Activated CD4-positive, CD25-positive, alpha-beta regulatory T cell treated with anti-CD3 and anti-CD28 coated beads, Interleukin-2, amount 50 U/mL, for 16 hours (primary cell): ENCODE measurements at regions not wholly inside any gene's neighbourhood (a gene's known extent, or its start where the extent isn't known, plus 50 kb on each side); places are given as distances from the start of the nearest gene placed in this dataset.
"Not testable (repeated sequence)": the region's sequence is repeated elsewhere in the genome, so short reads cannot be mapped to it uniquely, and the experiment has no call there.

Experiments
- DNase-seq: peaks from one replicate; pipeline ENCODE4 v3.0.0-alpha.2; 2020; ENCODE audit warnings: low read depth, low spot score

DNA sequence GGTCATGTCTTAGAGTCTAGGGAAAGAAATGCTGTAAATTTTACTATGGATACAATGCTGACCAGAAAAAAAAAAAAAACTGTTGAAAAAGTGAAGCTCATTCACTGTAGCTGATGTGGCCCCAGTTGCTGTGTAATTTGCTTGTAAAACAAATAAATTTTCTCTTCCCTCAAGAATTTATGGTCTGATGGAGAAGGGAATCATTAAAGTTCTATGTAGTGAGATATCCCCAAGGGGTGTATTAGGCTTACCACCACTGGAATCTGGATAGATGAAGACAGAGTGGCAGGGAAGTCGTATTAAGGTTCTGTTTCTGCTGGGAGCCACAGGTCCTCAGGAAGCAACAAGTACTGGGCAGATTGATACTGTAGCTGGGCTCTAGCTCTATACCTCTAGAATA is 860.0 kb downstream of the LTN1 start:
- DNase-seq, result no peak

DNA sequence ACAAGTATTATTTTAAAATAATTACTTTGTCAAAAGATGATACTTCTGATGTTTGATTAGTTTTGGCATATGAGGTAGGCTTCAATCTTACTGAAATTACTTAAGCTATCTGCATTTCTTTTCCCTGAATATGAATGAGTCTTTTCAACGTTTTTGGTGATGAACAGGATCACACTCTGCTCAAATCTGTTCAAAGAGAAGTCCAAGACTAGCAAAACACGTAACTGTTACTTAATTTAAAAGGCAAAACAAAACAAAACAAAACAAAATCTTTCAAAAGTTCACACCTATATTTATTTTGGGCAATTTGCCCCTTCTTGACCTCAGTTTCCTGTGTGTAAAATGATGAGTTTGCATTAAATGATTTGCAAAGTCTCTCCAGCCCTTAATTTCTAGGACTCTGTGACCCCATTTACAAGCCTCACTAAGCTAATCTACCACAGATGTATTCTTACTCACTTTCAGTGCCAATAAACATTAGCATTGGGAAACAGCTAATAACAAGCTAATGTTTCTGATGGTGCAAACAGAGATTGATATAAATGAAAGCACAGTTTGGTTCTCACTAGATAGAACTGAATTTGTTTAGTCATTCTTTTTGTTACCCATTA is 865.4 kb downstream of the LTN1 start:
- no peak for DNase-seq

DNA sequence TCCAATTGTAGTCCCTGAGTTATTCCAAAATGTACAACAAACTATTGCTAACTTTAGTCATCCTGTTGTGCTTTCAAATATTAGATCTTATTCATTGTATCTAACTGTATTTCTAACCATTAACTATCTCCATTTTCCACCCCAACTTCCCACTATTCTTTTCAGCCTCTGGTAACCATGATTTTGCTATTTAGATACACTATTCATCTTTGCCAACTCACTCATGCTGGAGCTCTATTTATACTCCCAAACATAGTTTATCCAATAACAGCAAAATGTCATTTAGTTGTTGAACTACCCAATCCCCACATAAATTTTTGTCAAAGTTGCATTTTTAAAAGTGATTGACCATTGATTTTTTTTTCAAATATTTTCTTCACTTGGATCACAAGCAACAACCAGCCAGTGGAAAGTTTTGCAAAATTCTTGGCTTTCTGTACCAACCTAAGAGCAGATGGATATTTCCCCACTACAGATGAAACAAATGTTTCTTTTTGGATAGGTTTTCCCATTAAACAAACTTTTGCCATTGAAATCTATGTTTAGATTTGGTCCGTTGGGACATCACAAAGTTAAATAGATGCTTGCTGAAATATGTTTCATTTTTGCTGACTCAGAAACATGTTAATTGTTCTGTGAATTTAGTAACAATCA is 866.0 kb downstream of the LTN1 start:
- DNase-seq, result no peak

DNA sequence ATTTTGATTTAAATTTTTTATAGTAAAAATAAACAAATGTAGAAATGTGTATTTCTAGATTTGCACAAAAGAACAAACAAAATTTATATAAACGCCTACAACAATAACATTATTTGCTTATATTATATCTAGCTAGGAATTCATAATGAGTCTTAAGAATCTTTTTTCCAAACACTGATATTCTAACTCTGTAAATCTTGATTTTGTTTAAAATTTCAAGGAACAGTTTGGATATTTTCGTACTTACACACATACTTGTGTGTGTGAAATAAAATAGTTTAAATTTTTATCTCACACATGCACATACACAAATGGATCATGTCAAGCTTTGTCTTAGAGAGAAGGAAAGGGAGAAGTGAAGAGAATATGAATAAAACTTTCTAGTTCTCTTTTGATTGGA is 868.1 kb downstream of the LTN1 start:
- no peak for DNase-seq

DNA sequence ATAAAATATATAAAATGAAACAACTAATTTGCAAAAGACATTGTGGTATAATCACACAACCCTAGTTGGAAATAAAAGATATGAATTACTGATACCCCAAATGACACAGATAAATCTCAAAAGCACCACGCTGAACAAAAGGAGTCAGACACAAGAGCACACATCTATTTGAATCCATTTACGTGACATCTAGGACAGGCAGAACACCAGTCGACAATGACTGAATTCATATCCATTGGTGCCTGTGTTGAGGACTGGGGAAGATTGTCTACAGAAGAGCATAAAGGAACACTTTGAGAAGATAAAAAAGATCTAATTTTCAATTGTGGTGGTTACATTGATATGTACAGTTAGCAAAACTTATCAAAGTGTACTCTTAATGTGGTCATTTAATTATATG is 874.1 kb downstream of the LTN1 start:
- no peak for DNase-seq

DNA sequence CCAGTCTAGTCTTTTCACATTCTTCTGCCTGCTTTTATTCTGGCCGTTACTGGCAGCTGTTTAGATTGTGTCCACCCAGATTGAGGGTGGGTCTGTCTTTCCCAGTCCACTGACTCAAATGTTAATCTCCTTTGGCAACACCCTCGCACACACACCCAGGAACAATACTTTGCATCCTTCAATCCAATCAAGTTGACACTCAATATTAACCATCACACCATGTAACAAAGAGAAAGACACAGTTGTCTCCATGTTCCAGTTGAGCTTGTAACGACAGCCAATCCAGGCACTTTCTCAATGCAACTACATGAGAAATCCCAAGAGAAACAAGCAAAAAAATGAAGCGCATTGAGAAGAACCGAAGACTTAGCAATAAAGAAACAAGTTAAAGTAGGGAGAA is 877.7 kb downstream of the LTN1 start:
- DNase-seq, result not testable (repeated sequence)

DNA sequence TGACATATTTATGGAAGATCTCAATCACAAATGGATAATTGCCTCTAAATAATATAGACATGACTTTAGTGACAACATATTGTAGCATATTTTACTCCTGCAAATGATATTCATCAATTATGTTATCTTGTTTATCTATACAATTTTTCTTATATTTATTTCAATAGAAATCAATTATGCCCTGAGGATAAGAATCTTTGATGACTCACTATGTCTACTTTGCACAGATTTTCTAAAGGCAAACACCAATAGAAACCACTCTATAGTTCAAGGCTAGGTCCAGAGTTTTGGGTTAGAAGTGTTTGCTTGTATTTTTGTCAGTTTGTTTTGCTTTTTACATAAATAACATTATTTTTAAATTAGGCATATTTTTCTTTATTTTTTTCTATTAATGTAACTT is 879.0 kb downstream of the LTN1 start:
- no peak for DNase-seq

DNA sequence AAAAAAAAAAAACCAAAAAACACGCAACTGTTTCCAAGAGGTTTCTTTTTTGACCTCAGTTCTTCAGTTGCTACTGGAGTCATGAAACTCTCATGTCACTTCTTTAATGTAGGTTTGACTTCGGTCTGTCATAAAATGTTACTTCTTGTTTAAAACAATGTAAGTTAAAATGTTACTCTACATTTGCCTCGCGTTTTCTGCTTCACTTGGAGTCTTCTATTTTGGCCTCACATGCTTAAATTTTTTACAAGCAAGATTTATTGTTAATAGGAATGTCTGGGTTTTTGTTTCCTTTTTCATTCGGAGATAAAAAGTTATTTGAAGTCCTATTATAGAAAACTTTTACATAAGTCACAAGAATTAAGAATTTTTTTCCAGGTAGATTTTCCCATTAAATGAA is 880.2 kb downstream of the LTN1 start:
- no peak for DNase-seq

DNA sequence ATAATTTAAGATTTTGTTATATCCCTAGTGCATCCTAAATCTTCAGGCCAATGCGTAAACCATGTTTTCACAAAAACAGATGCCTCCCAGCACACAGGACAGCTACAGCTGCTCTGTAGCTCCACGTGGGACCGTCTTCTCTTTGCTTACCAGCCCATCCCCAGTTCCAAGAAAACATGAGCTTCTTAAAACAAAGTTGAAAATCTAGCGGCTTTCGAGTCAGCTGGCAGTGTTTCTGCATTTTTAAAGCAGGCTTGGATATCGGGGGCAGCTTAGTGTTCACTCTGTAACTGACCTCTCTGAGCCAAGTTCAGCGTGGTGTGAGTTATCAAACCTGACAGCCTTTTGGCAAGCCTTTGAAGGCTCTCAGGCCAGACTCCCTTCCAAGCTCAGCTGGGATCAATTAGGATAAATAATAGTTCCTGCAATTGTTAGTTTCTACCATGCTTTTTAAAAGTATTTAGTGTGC is 881.5 kb downstream of the LTN1 start:
- no peak for DNase-seq

DNA sequence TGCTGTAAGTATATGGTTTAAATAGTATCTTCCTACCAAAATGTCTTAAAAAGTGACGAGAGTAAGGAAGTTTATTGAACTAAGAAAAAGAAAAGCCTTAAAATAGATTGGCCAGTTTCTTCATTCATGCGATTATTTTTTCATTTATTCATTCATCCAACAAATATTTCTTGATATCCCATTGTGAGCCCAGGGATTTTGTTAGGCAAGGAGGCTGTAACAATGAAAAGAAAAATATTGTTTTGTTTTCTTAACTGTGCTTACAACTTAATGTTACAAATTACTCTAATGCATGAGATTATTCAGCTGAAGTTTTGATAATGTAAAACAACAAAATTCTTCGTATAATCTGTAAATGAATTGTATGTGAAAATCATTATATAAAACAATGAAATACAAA is 882.0 kb downstream of the LTN1 start:
- DNase-seq, result no peak

DNA sequence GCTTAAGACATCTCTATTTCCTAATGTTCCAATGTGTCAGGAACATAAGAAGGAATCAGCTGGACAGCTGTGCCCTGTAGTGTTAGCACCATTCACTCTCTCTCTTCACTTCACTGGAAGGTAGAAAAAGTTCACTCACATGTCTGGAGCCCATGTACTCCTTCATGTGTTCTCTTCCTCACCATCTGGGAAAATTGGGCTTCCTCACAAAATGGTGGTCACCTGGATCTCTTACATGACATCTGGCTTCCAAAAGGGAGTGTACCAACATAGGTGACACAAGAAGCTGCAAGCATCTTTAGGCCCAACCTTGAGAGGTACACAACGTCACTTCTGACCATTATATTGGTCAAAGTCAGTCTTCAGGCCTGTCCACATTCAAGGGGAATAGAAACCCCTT is 882.6 kb downstream of the LTN1 start:
- no peak for DNase-seq

DNA sequence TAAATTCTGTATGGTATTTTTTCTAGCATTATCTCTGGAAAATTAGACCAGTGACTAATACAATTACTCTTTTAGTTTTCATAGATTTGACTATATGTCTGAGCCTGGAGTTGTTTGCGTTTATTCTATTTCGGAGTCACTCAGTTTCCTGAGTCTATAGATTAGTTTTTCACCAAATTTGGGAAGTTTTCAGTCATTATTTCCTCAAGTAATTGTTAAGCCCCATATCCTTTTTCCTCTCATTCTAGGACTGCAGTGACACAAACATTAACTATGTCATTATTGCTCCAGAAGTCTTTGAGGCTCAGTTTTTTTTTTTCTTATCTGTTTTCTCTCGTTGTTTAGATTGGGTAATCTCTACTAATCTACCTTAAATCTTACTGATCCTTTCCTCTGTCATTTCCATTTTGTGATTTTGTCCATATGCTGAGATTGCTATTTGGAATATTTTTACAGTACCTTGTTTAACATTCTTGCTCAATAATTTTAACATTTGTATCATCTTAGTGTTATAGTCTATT is 886.2 kb downstream of the LTN1 start:
- DNase-seq, result no peak

DNA sequence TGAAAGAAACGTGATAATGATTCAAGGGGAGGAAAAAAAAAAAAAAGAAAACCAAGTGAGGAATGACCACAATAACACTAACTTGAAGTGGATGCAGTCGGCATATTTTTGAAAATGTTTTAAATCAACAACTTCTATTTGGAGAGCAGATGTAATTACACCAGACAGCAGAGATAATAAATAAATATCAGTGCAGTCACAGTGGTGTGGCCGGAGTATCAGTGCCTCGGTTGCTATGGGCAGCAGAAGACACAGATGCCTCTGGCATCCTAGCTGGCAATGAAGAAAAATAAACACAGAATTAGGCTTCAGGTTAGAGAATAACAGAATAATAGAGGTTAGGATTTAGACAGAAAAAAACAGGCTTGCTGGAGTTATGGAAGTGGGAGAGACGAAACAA is 888.3 kb downstream of the LTN1 start:
- no peak for DNase-seq

DNA sequence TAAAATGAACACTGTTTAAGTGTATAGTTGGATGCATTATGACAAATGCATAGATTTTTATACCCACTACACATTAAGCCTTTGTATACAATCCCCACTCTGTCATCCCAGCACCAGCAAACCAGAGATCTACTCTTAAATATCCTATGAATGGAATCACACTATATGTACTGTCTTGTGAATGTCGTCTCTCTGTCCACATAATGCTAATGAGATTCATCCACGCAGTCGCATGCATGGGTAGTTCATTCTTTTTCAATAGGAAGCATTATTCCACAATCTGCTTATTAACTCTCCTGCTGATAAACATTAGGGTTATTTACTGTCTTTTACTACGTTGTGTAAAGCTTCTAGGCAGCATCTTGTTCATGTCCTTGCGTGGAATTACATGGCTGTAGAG is 892.3 kb downstream of the LTN1 start:
- no peak for DNase-seq

DNA sequence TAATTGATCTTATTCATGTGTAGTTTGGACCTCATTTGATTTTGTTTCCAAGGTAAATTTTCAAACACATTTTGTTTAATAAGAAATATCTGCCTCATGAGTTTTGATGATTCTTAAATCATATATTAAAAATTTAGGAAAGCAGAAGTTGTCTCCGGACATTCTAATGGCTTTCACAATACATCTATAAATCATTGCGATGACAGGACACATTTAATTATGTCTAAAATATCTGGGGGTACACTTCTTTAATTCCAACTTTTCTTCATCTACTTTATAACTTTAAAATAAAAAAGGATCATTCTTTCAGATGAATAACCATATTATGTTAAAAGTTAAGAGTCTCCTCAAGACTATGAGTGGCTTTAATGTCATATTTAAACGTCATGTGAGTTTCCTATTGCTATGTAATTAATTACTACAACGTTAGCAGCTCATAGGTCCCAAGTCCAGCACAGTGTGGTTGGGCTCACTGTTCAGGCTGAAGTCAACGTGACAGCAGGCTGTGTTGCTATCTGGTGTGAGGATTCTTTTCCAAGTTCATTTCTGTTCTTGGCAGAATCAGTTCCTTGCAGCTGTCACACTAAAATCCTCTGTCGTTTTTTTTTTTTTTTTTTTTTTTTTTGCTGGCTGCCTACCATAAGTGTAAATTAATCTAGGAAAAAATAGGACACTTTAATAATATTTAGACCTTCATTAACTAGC is 893.5 kb downstream of the LTN1 start:
- DNase-seq, result no peak

DNA sequence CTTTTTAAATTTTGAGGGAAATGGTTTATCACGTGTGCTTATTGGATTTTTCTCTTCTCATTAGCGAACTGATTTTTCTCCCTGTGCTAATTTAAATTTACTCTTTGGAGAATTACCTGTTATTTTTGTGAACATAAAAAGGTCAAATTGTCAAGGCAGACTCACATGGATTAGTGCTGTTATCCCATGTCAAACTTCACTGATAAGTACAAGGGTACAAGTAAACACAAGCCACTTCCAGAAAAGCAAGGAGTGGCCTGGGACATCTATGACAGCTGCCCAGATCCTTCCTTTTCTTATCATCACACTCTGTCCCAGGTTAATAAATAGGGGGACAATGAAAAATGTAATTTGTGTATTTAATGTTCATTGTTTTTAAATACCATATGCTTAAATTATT is 901.2 kb downstream of the LTN1 start:
- DNase-seq, result no peak

DNA sequence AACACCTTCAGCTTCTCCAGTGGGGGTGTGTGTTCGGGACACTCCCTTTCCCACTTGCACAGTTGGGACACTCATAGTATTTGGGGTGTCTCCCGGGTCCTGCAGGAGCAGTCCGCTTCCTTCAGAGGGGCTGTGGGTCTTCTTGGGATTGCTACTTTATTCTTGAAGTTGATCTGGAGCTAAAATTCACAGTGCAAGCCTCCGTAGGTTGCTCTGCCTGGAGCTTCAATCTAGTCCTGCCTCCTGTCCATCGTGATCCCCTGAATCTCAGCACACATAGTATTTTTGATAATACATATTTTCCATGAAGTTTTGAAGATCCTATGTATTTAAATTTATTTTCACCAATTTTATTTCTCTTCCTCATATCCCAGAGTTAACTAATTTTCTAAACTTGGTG is 902.1 kb downstream of the LTN1 start:
- no peak for DNase-seq

DNA sequence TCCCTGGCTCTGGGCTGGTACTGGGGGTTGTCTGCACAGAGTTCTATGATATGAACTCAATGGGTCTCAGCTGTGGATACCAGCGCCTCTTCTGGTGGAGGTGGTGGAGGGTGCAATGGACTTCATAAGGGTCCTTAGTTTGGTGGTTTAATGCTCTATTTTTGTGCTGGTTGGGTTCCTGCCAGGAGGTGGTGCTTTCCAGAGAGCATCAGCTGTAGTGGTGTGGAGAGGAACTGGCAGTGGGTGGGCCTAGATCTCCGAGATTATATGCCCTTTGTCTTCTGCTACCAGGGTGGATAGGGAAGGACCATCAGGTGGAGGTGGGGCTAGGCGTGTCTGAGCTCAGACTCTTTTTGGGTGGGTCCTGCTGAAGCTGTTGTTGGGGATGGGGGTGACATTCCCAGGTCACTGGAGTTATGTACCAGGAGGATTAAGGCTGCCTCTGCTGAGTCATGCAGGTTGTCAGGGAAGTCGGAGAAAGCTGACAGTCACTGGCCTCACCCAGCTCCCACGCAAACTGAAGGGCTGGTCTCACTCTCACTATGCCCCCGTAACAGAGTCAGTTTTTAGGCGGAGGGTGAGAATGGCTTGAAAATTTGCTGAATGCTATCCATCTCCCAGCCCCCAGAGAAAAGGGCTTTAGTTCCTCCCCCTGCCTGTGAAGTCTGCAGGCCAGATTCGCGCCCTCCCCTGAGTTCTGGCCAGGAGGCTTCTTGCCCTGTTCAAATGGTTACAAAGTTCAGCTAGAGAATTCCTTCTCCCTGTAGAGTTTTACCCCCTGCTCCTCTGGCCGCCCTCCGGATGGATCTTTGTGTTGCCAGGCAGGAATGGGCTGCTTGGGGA is 902.9 kb downstream of the LTN1 start:
- no peak for DNase-seq

DNA sequence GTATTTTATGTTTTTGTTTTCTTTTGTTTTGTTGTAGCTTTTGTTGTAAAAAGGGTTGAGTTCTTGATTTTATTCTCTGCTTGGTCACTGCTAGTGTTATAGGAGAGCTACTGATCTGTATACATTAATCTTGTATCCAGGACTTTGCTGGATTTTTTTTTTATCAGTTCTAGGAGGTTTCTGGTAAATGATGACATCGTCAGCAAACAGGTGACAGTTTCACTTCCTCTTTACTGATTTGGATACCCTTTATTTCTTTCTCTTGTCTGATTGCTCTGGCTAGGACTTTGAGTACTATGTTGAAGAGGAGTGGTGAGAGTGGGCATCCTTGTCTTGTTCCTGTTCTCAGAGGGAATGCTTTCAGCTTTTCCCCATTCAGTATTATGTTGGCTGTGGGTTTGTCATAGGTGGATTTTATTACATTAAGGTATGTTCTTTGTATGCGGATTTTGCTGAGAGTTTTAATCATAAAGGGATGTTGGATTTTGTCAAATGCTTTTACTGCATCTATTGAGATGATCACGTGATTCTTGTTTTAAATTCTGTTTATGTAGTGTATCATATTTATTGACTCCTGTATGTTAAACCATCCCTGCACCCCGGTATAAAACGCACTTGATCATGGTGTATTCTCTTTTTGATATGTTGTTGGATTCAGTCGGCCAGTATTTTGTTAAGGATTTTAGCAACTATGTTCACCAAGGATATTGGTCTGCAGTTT is 905.7 kb downstream of the LTN1 start:
- no peak for DNase-seq

DNA sequence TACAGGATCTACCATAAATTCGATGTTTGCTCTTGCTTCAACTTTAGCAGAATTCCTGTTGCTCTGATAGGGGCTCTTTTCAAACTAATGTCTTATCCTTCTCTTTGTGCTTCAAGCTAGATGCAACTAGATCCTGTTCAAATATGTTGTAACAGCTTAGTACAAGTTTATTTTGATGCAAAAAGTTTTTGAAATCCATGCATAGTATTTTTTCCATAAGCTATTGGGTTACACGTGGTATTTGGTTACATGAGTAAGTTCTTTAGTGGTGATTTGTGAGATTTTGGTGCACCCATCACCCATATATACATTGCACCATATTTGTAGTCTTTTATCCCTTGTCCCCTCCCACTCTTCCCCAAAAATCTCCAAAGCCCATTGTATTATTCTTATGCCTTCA is 907.7 kb downstream of the LTN1 start:
- no peak for DNase-seq

DNA sequence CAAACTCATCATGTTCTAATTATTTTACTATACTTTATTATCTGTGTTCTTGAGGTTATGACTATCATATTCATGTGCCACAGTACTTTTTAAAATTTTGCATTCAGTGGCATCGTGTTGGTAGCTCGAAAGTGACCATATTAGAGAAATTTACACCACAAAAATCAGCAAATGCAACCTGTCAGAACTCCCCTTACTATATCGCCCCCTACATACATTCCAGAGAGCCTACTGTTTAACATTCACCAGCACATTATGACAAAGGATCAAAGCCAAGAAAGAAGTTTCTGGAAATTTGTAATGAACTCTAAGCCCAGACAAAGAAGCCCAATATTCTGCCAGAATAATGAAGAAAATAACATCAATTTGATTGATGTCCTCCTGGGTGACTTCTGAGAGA is 909.3 kb downstream of the LTN1 start:
- no peak for DNase-seq
